ENCODE measurements at regions not wholly inside any gene's neighbourhood (a gene's known extent, or its start where the extent isn't known, plus 50 kb on each side); places are given as distances from the start of the nearest gene placed in this dataset.

DNA sequence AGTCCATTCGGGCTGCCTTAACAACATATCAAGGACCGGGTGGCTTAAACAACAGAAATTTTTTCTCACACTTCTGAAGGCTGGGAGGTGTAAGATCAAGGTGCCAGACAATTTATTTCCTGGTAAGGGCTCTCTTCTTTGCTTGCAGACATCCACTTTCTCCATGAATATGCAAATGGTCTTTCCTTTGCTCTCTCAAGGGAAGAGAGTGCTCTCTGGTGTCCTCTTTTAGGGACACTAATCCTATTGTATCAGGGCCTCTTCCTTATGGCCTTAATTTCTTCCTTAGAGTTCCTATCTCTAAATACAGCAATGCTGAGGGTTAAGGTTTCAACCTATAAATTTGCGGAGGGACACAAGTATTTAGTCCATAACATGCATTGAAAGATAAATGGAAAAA, 770.8 kb downstream of the DSC3 start (continued):
- TF ChIP-seq BCL11A (IDR thresholded peaks at IDR 0.05; ENCODE audit: low read depth in 2 of 2, low read length in 2 of 2) (no peak), SIX5 (IDR thresholded peaks at IDR 0.05; ENCODE audit: low read depth, low read length) (no peak), YY1 (IDR thresholded peaks at IDR 0.05; ENCODE audit: low read depth, low read length) (no peak), TBP (IDR thresholded peaks at IDR 0.05; ENCODE audit: low read depth, low read length) (no peak), TAF1 (IDR thresholded peaks at IDR 0.05; ENCODE audit: low read depth, low read length) (no peak), ZNF274 (IDR thresholded peaks at IDR 0.05; ENCODE audit: borderline replicate concordance, extremely low read depth, low read length) (no peak), SRF (IDR thresholded peaks at IDR 0.05; ENCODE audit: low read depth, low read length) (no peak), NRF1 (IDR thresholded peaks at IDR 0.05; ENCODE audit: low read depth, low read length) (no peak)
- TF ChIP-seq, protein P1, sequence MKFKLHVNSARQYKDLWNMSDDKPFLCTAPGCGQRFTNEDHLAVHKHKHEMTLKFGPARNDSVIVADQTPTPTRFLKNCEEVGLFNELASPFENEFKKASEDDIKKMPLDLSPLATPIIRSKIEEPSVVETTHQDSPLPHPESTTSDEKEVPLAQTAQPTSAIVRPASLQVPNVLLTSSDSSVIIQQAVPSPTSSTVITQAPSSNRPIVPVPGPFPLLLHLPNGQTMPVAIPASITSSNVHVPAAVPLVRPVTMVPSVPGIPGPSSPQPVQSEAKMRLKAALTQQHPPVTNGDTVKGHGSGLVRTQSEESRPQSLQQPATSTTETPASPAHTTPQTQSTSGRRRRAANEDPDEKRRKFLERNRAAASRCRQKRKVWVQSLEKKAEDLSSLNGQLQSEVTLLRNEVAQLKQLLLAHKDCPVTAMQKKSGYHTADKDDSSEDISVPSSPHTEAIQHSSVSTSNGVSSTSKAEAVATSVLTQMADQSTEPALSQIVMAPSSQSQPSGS (IDR thresholded peaks at IDR 0.05; ENCODE audit: low read length): no peak
- TF ChIP-seq, protein P2, sequence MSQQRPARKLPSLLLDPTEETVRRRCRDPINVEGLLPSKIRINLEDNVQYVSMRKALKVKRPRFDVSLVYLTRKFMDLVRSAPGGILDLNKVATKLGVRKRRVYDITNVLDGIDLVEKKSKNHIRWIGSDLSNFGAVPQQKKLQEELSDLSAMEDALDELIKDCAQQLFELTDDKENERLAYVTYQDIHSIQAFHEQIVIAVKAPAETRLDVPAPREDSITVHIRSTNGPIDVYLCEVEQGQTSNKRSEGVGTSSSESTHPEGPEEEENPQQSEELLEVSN (IDR thresholded peaks at IDR 0.05): no peak
- TF ChIP-seq, protein P3, sequence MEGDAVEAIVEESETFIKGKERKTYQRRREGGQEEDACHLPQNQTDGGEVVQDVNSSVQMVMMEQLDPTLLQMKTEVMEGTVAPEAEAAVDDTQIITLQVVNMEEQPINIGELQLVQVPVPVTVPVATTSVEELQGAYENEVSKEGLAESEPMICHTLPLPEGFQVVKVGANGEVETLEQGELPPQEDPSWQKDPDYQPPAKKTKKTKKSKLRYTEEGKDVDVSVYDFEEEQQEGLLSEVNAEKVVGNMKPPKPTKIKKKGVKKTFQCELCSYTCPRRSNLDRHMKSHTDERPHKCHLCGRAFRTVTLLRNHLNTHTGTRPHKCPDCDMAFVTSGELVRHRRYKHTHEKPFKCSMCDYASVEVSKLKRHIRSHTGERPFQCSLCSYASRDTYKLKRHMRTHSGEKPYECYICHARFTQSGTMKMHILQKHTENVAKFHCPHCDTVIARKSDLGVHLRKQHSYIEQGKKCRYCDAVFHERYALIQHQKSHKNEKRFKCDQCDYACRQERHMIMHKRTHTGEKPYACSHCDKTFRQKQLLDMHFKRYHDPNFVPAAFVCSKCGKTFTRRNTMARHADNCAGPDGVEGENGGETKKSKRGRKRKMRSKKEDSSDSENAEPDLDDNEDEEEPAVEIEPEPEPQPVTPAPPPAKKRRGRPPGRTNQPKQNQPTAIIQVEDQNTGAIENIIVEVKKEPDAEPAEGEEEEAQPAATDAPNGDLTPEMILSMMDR (IDR thresholded peaks at IDR 0.05; ENCODE audit: control extremely low read depth in 1 of 3, insufficient read depth in 1 of 3, low read depth in 1 of 3, low read length in 3 of 3): peak in 2 of 3 experiments; percentile 42 to 48; a peak in 2 of 4 replicates
